SU-DHL-6 (cell line): ENCODE measurements at regions not wholly inside any gene's neighbourhood (a gene's known extent, or its start where the extent isn't known, plus 50 kb on each side); places are given as distances from the start of the nearest gene placed in this dataset.

ENCODE experiments used
- H2AFZ ChIP-seq: fragments of 200-600 bp; sonication (generic); 2 replicates; pipeline ENCODE4 v1.6.1; 2014; ENCODE audit warnings: low read depth, mild to moderate bottlenecking, moderate library complexity, mixed read lengths, antibody characterized with exemption, low read length; ENCODE audit not compliant: severe bottlenecking
- H3F3A ChIP-seq: fragments of 200-600 bp; shearing (Covaris generic); 2 replicates; pipeline ENCODE4 v1.6.0; 2016; ENCODE audit warnings: antibody characterized with exemption, mild to moderate bottlenecking; ENCODE audit not compliant: insufficient read depth
- H3K27ac ChIP-seq: fragments of 200-600 bp; sonication (generic); 2 replicates; pipeline ENCODE4 v1.5.1; 2016; ENCODE audit warnings: low read depth, mild to moderate bottlenecking, low read length, moderate library complexity, mixed read lengths
- H3K27me3 ChIP-seq: fragments of 200-600 bp; sonication (generic), shearing (Covaris generic); 2 replicates; pipeline ENCODE4 v1.6.0; 2014; ENCODE audit warnings: mild to moderate bottlenecking, low read length
- H3K36me3 ChIP-seq: fragments of 200-600 bp; sonication (generic); 2 replicates; pipeline ENCODE4 v1.6.1; 2014; ENCODE audit warnings: mild to moderate bottlenecking, low read length, mixed read lengths
- H3K4me2 ChIP-seq: fragments of 300-600, 200-600 bp; shearing (Covaris generic), sonication (generic); 2 replicates; pipeline ENCODE4 v1.6.0; 2014; ENCODE audit warnings: low read length, low read depth, mild to moderate bottlenecking; ENCODE audit not compliant: poor library complexity, severe bottlenecking
- H3K4me3 ChIP-seq: fragments of 200-600 bp; sonication (generic); 2 replicates; pipeline ENCODE4 v1.5.1; 2014; ENCODE audit warnings: antibody characterized with exemption, low read length, mild to moderate bottlenecking, mixed read lengths; ENCODE audit not compliant: insufficient read depth, poor library complexity, severe bottlenecking
- H3K79me2 ChIP-seq: fragments of 200-600 bp; sonication (generic); 2 replicates; pipeline ENCODE4 v1.6.1; 2014; ENCODE audit warnings: mild to moderate bottlenecking, low read length, moderate library complexity; ENCODE audit not compliant: insufficient read depth
- H3K9ac ChIP-seq: fragments of 200-600 bp; sonication (generic); 2 replicates; pipeline ENCODE4 v1.7.0; 2014; ENCODE audit warnings: mild to moderate bottlenecking, low read length
- H3K9me2 ChIP-seq: fragments of 200-600 bp; sonication (generic); replicated peaks from 2 replicates; pipeline ENCODE4 v1.6.1; 2014; ENCODE audit warnings: low read length; ENCODE audit not compliant: insufficient read depth
- H3K9me3 ChIP-seq: fragments of 200-600 bp; sonication (generic); 2 replicates; pipeline ENCODE4 v1.6.1; 2014; ENCODE audit warnings: low read length, mixed read lengths; ENCODE audit not compliant: insufficient read depth
- H4K20me1 ChIP-seq: fragments of 200-600 bp; sonication (generic); 2 replicates; pipeline ENCODE4 v1.6.1; 2014; ENCODE audit warnings: low read depth, mild to moderate bottlenecking, antibody characterized with exemption, low read length, moderate library complexity, mixed read lengths
- CTCF ChIP-seq: fragments of 200-600 bp; sonication (generic); IDR thresholded peaks from one replicate; pipeline ENCODE4 v1.5.1; 2017; ENCODE audit warnings: antibody characterized with exemption, mild to moderate bottlenecking, low read length, moderate library complexity; ENCODE audit not compliant: insufficient read depth, poor library complexity, severe bottlenecking
- EZH2phosphoT487 ChIP-seq: fragments of 200-600 bp; sonication (generic), shearing (Covaris generic); conservative IDR thresholded peaks from 2 replicates; pipeline ENCODE4 v1.6.1; 2018; ENCODE audit warnings: mild to moderate bottlenecking, antibody characterized with exemption, low read length, moderate library complexity, mixed read lengths

- TF ChIP-seq CTCF = no peak
- no peak for TF ChIP-seq EZH2phosphoT487
- no peaks in the 10 kb centered on the region for H3K27me3 ChIP-seq
- no peak overlapping the region for H3K27ac ChIP-seq
- no peak overlapping the region for H2AFZ ChIP-seq
- H3F3A ChIP-seq = no peaks in the 10 kb centered on the region
- H3K9me3 ChIP-seq = no peaks in the 10 kb centered on the region
- no peaks in the 10 kb centered on the region for H4K20me1 ChIP-seq
- no peaks in the 10 kb centered on the region for H3K9me2 ChIP-seq
- H3K9ac ChIP-seq = no peak overlapping the region
- no peak overlapping the region for H3K4me2 ChIP-seq
- no peak overlapping the region for H3K4me3 ChIP-seq
- H3K79me2 ChIP-seq = no peaks in the 10 kb centered on the region
- no peaks in the 10 kb centered on the region for H3K36me3 ChIP-seq
Observed at GRCh38 chr20:54846948-54847347, 371.6 kb downstream of the DOK5 start.

GRCh38 chr20:54844346-54844745 is 369.0 kb downstream of the DOK5 start:
- Histone ChIP-seq H4K20me1 (no peaks in the 10 kb centered on the region), H3K27me3 (no peaks in the 10 kb centered on the region), H3K27ac (no peak overlapping the region), H3K4me2 (no peak overlapping the region), H3K4me3 (no peak overlapping the region), H3K9ac (no peak overlapping the region), H3K36me3 (no peaks in the 10 kb centered on the region), H3K9me2 (no peaks in the 10 kb centered on the region), H3K9me3 (no peaks in the 10 kb centered on the region), H3K79me2 (no peaks in the 10 kb centered on the region), H3F3A (no peaks in the 10 kb centered on the region), H2AFZ (no peak overlapping the region)
- no peak for TF ChIP-seq CTCF
- no peak for TF ChIP-seq EZH2phosphoT487

- Histone ChIP-seq H4K20me1 (no peaks in the 10 kb centered on the region), H3K36me3 (no peaks in the 10 kb centered on the region), H3K79me2 (no peaks in the 10 kb centered on the region), H3K9me3 (no peaks in the 10 kb centered on the region), H3K4me3 (no peak overlapping the region), H3K27ac (no peak overlapping the region), H3F3A (no peaks in the 10 kb centered on the region), H3K9ac (no peak overlapping the region), H3K4me2 (no peak overlapping the region), H3K9me2 (no peaks in the 10 kb centered on the region), H2AFZ (no peak overlapping the region), H3K27me3 (no peaks in the 10 kb centered on the region)
- TF ChIP-seq CTCF (no peak), EZH2phosphoT487 (no peak)
Observed at GRCh38 chr20:54843865-54844264, 368.5 kb downstream of the DOK5 start.
